GM18873 (cell line): ENCODE measurements at regions not wholly inside any gene's neighbourhood (a gene's known extent, or its start where the extent isn't known, plus 50 kb on each side); places are given as distances from the start of the nearest gene placed in this dataset.
A peak's percentile ranks its signal among the peaks of the same experiment; 100 is the strongest.
"Not testable (repeated sequence)": the region's sequence is repeated elsewhere in the genome, so short reads cannot be mapped to it uniquely, and the experiment has no call there.

ENCODE experiments used
- ATAC-seq: cut with Tn5 transposase; IDR thresholded peaks from one replicate; pipeline ENCODE4 v1.9.1; 2021; ENCODE audit warnings: mild to moderate bottlenecking, moderate library complexity, moderate number of reproducible peaks; ENCODE audit not compliant: unreplicated experiment, low FRiP score

DNA sequence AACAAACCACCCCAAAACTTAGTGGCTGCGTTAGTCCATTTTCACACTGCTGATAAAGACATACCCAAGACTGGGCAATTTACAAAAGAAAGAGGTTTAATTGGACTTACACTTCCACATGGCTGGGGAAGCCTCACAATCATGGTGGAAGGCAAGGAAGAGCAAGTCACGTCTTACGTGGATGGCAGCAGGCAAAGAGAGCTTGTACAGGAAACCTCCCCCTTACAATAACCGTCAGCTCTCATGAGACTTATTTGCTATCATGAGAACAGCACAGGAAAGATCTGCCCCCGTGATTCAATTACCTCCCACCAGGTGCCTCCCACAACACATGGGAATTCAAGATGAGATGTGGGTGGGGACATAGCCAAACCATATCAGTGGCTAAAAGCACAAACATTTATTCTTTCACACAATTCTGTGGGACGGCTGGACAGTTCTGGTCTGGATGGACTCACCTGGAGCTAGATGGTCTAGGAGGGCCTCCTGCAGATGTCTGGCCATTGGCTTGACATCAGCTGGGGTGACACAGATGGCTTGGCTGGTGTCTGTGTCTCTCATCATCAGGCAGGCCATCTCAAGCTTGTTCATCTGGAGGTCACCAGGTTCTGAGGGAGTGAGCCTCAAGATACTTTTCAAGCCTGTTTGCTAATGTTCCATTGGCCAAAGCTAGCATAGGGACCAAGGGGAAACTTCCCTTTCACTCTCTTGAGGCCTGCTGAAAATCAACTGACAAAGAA is 104.1 kb downstream of the SMIM20 start:
- not testable (repeated sequence) for ATAC-seq

DNA sequence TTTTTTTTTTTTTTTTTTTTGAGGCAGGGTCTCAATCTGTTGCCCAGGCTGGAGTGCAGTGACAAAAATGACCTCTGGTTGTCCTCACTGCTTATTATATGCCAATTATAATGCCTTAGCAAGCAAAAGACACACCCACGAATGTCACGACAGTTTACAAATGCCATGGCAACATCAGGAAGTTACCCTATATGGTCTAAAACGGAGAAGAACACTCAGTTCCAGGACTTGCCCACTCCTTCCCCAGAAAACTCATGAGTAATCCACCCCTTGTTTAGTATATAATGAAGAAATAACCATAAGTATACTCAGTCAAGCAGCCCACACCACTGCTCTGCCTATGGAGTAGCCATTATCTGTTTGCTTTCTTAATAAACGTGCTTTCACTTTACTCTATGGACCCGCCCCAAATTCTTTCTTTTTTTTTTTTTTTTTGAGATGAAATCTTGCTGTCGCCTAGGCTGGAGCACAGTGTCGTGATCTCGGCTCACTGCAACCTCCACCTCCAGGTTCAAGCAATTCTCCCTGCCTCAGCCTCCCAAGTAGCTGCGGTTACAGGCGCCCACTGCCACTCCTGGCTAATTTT is 106.2 kb downstream of the SMIM20 start:
- no peak for ATAC-seq

DNA sequence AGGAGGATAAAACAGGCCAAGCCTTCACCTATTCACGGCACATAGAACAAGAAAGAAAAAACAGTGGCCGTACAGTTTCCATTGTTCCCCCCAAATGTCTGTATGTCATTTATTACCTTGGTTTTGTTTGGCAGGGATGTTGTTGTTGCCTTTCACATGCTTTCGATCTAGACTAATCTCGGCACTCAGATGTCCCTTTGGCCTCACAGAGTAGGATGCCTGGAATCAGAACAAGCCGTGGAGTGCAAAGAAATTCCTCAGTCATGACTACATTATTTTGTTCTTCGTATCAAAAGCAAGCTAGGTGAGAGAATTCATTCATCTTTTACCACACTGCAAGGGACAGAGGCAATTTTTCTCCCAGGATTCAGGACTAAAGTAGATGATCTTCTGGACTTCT is 106.9 kb downstream of the SMIM20 start:
- ATAC-seq: no peak

DNA sequence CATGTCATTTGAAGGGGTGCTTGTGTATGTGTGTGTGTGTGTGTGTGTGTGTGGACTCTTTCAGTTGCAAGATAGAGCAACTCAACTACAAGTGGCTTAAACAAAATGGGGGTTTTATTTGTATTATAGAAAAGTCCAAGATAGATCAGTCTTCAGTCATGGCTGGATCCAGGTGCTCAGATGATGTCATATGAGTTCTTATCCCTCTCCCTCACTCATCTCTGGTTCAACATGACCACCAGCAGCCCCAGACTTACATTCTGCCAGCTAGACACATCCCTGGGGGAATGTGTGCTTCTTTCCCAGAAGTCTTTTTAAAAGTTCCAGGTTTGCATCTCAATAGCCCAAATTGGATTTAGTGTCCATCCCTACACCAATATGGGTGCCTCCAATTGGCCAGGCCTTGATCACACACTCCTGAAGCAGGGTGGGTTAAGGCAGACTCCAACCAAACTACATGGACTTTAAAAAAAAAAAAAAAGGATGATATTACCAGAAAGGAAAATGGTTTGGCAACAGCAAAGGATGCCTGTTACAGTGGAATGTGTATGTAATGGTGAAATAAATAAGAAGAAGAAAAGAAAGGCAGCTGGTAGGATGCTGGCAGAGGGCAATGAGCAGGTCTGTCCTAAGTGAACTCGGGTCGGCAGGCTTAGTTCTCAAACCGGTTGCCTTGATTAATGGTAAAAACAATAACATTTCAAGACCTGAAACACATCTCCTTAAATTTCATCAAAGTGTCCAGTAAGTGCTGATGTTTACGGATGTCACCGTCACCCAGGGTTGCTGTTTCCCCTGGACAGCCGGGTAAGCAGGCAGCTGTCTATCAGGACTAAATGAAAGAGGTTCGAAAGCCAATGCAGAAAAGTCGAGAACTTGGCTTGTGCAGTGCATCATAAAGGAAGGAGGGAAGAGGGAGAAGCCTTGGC is 107.7 kb downstream of the SMIM20 start:
- ATAC-seq: no peak

DNA sequence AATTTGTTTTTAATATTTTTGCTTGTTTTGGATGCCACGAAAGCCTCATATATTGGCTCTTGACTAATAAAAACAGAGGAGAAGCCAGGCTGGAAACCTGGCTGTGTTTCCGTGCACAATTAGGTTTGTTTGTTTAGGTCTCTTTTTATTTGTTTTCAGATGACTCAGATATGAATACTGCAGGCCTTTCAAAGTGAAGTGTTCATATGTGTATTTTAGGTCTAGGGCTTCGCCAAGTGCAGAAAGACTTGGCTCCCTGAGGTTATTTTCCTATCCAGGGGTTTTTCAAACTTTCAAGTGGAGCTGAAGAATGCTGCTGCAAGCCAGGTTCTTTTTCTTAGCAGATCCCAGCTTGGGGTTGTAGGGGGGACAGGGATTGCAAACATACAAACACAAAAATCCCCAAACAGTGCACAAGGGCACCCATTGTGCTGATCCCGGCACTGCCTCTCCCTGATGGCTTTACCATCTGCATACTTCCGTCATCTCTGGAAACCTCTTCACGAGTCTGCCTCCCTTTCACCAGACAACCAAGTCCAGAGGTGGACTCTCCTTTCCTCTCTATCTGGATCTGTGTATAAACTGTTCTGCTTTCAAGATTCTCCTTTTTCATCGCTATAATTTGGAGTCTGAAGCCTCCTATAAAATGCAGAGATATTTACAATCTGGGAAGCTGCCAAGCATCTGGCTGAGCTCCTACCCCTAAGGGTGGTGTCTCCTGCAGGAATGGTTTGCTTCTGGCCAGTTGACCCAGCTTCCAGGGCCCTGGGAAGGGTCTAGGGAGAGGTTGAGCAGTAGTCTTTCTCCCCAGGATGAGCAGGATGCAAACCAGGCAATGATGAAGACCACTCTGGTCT is 108.6 kb downstream of the SMIM20 start:
- ATAC-seq: no peak

DNA sequence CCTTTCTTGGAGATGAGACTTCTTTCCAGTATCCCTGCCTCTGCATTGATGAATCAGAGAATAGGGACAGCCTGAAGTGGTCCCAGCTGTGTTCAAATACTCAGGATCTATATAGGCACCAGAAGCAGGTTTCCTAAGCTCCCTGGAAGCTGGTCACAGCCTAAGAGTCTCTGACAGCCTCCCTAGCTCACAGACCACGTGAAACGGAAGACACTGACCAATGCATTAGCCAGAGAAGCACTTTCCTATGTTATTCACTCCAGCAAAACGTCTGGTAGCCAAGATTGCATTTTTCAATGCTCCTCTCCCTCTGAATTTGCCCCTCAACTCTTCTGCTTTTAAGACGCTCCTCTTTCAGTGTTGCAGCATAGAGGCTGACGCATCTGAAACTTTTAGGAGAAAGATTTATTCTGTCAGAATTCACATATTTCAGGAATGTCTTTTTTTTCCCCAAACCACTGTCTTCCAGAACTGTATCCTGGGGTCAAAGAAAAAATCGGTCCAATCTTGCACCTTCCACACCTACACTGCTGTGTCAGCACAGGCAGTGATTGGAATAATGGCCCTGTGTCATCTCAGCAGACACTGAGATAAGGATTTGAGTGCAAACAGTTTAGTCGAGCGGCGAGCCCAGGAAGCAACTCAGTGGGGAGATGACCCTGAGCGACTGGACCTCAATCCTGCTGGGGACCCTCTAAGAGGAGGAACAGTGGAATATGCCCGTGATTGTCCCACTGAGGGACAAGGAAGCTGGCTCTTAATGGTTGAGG is 109.4 kb downstream of the SMIM20 start:
- ATAC-seq: no peak

DNA sequence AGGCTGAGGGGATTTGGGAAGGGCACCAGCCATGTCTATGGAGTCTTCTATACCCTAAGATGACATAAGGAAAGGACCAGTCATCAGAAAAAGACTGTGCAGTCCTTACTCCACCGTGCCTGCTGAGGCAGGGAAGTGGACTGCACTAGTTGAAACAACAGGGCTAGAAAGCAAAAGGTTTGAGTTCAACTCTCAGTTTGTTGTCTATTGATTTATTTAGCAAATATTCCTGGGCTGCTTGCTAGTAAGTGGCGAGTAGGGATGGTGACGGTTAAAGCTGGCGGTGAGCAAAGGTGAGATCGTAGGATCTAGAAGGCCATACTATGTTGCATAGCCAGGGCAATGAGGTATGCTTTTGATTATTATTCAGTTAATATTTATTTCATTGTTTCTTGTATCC is 110.1 kb downstream of the SMIM20 start:
- no peak for ATAC-seq

DNA sequence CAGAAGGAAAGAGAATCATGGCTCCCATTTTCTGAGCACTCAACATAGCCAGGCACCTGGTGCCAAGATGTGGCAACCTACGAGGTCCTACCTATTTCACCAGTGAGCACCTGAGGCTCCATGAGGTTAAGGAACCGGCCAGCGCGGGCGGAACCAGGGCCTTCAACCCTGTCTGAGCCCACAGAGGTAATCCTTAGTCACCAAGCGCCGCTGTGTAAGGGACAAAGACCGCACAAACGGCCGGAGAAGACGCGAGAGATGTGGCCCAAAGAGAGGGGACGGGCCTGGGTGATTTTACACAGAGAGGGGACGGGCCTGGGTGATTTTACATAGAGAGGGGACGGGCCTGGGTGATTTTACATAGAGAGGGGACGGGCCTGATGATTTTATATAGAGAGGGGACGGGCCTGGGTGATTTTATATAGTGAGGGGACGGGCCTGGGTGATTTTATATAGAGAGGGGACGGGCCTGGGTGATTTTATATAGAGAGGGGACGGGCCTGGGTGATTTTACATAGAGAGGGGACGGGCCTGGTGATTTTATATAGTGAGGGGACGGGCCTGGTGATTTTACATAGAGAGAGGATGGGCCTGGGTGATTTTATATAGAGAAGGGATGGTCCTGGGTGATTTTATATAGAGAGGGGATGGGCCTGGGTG is 114.2 kb downstream of the SMIM20 start:
- no peak for ATAC-seq

DNA sequence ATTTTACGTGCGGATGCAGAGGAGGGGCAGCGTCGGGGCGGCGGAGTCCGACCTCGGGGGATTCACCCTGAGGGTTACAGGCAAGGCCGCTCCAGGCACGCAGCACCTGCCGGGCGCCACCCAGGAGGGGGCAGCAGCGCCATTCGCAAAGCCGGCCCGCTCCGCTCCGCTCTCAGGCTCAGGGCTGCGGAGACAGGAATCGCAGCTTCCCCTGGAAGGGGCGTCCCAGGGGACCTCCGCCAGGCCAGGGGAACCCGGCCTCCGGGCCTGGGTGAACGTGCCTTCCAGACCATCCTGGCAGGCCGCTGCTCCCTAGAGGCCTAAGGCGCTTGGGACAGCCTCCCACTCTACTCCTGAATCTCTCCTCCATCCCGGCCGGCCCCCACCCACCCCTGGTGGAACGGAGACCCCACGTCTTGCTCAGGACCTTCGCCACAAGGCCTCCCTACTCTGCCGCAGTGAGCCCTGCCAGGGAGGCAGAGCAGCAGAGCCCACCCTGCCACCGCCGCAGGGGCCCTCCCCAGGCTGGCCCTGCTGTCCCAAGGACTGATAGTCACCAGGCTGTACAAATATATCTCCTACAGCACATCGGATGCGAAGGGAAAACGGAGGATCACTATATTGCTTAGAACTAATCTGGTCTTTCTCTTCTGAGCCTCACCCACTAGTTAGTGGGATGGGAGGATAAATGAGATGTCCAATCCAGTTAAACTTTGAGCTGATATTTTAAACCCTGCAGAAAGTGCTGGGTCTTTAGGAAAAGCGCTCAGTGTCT is 115.0 kb downstream of the SMIM20 start:
- ATAC-seq: peak; percentile 75

DNA sequence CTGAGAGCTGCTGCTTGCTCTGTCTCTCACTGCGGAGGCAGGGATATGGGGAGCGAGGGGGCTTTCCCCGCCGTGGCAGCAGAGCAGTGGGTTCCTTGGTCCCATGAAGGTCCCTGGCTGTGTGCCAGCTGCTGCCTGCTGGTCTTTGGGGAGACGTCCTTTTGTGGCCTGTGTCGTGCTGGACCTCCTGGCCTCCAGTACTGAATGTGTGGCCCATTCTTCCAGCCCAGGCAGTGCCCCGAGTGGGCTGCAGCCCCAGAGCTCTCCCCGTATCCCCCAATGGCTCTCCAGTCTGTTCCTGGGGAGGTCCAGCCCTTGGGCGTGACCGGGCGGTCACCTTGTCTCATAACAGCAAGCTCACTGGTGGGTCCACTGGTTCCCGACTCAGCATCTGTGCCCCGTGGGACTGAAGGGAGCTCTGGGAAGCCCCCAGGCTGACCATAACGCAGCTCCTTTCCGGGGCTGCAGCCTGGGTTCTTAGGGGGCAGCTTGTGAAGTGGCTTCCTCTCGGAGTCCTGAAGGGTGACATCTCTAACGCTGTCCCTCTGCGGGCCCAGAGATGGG is 115.6 kb downstream of the SMIM20 start:
- ATAC-seq: no peak

DNA sequence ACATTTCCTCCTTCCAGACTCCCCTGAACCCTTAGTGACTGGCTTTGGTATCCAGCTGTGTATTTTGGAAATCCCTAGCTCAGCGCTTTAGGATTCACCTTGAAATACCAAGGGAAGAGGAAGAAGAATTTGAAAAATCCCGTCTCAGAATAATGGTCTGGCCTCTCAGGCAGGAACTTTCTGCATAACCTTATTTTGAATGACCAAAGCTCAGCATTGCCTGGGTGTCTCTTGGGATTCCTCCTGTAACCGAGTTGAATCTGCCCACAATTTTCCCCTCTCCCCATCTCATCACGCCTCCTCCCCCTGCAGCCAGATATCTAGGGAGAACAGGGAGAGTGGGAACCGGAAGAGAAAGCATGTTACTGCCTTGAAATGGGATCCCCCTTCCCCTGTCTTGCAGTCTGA is 116.2 kb downstream of the SMIM20 start:
- no peak for ATAC-seq

DNA sequence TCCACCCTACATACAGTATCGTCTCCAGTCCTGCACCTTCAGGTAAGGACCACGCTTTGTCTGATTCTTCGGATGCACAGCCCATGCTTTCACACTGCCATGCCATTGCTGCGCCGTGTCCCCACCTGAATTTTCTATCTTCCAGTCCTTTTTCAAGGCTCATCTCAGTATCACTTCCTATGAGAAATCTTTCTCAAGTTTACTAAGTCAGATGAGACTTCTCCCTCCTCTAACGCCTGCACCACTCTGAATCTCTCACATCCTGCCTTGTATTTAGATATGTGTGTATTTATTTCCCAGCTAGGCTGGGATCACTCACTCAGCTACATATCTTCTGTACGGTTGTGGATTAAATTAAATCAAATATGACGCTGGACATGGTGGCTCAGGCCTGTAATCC is 116.8 kb downstream of the SMIM20 start:
- ATAC-seq: no peak

DNA sequence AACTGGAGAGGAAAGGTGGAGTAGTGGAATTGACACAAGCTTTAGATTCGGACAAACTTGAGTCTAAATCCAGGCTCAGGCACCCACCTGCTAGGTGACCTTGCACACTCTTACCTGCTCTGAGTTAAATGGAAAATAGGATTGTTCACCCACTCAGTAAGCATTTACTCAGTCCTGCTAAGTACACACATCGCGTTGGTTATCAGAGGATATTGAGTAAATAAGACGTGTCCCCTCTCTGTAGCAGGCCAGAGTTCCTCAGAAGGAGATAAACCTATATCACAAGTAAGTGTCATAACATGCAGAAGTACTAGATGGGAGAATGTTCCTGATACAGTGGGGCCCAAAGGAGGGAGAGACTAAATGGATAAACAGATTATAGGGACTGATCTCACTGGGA is 117.7 kb downstream of the SMIM20 start:
- ATAC-seq: no peak

DNA sequence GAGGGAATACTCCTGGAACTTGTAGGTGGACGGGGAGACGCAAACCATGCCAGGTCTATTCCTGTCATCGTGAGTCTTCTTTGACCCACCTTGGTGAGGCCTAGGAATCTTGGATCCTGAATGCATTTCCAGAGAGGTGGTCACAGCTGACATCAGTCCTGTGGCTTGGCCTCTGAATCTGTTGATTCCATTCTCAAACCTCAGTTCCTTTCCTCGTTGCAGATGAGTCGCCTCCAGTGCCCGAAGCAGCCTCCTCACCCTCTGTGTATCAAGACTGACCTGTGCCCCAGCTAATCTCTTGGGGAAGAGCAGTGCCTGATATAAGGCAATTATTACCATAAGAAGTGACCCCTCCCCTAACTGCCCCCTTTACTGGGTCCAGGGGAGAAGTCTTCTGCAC is 118.1 kb downstream of the SMIM20 start:
- no peak for ATAC-seq

DNA sequence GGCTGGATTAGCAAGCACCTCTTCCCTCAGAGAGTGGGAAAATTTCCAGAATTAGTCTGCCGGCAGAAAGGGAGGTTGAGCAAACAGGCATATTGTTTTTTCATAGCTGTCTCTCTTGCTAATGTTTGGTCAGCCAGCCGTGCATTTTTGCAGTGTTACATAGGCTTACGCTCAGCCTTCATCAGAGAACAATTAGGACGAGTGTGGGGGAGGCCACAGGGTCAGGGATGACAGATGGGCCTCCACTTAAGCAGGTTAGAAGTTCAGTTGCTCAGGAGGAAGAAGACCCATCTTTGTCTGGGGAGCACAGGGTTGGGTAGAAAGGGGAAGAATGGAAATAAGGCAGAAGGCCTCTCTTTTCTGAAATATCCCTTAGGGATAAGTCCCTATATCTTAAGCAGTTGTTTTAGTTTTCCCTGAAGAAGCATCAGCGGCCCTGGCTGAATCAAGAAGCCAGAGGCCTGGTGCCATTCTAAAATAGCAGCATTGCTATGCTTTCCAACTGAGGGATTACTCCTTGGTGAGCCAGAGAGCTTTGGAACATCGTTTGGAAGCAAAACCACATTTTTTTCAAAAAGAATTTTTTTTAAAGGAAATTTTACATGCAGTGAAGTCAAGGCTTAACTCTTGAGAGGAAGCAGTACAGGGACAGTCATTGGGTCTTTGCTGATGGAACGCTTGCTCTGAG is 118.8 kb downstream of the SMIM20 start:
- no peak for ATAC-seq

DNA sequence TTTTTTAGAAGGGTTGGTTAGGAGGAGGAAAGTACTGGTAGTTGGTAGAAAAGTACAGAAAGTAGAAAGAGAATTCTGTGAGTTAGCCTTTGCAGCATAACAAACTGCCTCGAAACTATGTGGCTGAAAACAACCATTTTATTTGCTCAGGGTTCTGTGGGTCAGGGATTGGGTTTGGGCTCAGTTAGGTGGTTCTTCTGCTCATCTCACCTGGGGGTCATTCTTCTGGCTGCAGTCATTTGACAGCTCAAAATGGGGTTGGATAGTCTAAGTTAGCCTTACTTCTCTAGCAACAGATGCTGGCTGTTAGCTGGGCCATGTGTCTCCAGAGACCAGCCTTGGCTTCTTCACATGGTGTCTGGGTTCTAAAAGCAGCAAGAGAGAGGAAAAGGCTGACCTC is 119.4 kb downstream of the SMIM20 start:
- no peak for ATAC-seq

DNA sequence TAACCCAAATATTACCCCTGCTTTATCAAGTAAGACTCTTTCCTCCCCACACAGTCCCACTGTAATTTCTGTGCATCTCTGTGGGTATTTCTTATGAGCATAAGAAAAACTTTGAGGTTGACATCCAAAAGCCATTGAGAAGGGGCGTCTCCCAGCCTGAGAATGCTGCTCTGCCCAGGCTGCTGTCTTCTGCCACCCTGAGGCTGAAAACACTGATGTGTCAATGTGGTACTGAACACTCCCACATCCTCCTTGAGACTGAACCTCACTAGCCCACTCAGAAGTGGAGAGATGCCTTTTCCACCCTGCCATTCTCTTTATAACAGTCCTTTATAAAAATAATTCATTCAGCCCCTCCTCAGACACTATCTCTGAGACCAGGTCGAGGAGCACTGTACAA is 120.8 kb downstream of the SMIM20 start:
- ATAC-seq: peak; percentile 64

DNA sequence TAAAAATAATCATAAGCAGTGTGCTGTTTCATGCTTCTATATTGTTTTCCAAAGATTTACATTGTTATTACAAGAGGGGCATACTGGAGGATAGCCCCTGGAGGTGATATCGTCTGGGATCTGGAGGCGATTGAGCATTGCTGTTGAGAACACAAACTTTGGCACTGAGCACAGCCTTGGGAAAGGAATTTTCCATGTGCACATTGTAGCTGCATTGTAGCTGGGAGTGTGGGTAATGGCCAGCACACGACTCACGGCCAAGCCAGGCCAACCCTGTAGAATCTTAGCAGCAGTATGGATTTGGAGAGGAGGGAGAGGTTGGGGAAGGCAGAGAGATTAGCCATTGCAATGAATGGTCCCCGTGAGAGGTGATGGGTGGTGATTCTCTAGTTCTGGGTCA is 121.9 kb downstream of the SMIM20 start:
- ATAC-seq: no peak
